ENCODE measurements at regions not wholly inside any gene's neighbourhood (a gene's known extent, or its start where the extent isn't known, plus 50 kb on each side); places are given as distances from the start of the nearest gene placed in this dataset.

DNA sequence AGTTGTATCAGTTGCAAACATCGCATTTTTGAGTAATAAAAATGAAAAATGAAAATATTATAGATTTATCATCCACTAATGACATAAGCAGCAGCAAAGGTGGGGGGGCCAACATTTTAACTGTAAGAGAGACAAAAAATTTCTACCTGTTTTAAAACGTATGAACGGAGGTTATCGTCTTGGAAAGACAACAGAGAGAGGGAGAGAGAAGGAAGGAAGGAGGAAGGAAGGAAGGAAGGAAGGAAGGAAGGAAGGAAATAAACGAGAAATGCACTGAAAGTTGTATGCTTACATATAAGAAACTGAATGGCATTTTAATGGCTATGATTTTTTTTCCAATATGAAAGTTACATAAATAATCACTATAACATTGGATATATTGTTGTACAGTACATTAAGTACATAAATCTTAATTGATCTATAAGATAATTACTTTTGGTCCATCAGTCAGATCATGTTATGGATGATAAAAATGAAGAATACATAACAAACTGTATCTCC, 862.8 kb upstream of the SLITRK1 start:
- TF ChIP-seq, protein P1, sequence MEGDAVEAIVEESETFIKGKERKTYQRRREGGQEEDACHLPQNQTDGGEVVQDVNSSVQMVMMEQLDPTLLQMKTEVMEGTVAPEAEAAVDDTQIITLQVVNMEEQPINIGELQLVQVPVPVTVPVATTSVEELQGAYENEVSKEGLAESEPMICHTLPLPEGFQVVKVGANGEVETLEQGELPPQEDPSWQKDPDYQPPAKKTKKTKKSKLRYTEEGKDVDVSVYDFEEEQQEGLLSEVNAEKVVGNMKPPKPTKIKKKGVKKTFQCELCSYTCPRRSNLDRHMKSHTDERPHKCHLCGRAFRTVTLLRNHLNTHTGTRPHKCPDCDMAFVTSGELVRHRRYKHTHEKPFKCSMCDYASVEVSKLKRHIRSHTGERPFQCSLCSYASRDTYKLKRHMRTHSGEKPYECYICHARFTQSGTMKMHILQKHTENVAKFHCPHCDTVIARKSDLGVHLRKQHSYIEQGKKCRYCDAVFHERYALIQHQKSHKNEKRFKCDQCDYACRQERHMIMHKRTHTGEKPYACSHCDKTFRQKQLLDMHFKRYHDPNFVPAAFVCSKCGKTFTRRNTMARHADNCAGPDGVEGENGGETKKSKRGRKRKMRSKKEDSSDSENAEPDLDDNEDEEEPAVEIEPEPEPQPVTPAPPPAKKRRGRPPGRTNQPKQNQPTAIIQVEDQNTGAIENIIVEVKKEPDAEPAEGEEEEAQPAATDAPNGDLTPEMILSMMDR (IDR thresholded peaks at IDR 0.05): no peak

DNA sequence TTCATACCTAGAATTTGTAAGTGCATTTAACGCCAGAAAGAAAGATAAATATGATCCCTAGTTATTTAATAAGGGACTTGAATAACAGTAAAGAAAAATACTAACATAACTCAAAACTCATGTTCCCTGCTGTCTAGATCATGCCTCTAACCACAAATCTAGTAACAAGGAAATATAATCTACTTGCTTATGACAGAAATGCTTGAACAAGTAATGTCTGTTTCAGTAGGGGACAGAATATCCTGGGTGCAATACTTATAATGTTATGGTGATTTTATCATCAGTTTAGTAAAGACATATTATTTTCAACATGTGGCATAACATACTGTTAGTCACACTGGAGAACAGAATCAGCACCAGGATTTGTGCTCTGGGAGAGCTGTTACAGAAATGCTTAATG, 861.9 kb upstream of the SLITRK1 start:
- TF ChIP-seq, protein P1 (IDR thresholded peaks at IDR 0.05): no peak

DNA sequence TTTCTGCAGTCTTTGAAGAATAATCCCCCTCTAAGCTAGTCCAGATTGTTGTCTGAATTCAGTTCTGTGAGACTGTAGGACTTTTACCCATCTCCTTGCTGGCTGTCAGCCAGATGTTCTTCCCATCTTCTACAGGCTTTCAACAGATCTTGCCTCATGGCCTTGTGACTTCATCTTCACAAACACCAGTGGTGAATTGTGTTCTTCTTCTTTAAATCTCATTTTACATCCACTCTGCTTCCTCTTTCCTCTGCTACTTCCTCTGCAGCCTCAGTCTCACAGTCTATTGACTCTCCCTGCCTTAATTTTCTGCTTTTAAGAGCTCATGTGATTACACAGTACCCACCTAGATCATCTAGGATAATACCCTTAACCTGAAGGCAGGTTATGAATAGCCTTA, 859.0 kb upstream of the SLITRK1 start:
- TF ChIP-seq, protein P1 (IDR thresholded peaks at IDR 0.05): no peak

DNA sequence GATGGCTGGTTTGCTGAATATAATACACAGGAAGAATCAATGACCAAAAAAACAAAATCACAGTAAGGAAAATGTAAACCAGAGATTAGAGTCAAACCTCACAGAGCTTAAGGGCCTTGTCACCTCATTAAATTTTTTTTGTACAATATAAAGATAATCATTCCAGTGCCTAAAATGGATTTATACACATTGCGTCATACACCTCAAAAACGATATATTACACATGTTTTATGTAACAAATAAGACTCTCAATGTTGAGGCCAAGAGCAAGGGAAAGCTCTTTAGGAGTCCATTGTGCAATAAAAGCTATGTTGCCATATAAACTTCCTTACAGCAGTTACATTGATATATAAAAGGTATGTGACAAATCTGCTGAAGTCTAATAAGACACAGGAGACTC, 856.7 kb upstream of the SLITRK1 start:
- TF ChIP-seq, protein P1 (IDR thresholded peaks at IDR 0.05): no peak

DNA sequence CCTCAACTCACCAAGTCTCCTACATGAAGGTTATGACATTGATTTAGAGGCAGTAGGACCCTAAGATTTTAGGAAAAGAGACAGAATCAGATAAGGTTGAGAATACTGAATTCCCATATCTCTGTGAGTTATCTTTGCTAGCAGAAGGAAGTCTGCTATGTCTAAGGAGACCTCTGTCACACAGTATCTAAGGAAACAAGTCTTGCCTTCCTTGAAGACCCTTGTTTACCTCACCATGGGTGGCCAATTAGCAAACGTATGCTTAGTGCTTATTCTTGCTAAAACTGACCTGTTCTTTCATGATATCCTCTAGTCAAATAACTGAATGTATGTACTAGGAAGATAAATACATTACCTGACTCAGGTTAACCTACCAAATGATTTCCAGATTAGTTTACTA, 855.4 kb upstream of the SLITRK1 start:
- TF ChIP-seq, protein P1 (IDR thresholded peaks at IDR 0.05): no peak

DNA sequence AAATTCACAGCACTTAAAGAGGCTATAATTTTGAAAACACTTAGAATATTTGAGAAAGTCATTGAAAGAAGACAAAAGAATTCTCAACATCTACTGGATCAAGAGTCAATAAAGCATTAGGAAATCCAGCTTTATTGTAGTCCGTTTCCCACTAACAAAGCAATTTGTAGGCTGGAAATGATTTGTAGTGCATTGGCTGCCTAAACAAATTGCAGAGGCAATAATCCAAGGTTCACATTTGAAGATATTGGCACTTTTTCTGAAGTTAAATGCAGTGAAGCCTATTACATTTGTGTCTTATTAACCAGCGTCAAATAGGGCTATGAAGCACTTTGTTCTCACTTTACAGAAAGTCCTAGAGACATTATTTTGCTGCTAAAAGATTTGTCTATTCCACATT, 848.1 kb upstream of the SLITRK1 start:
- TF ChIP-seq, protein P1 (IDR thresholded peaks at IDR 0.05): no peak

DNA sequence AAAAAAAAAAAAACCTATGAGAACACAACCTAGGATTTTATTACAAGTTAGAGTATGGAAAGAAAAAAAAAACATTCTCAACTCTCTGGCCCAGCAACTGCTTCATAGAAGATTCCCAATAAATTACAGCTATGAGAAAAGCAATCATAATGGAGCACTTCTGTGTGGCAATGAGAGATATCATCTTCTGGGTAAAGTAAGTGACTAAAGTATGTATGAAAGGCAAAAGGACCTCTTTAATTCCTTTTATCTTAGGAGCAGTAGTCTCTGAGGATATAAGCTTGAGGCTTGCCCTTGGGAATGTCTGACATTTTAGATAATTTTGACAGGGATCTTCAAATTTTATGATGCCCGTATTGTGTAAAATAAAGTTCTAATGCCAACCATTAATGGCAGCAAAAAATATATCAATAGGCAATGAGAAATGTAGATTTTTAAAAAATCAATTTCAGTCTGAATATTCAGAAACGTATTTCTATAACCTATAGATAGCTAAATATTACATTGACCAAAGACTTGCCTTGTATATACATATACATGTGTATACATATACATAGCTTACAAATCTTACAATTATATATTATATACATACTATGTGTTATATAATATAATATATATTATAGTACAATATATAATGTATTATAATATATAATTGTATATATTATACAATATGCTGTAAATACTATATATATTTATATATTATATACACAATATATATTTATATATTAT, 823.9 kb upstream of the SLITRK1 start:
- TF ChIP-seq, protein P1 (IDR thresholded peaks at IDR 0.05): no peak

All from LNCAP (cell line).